ENCODE measurements at regions not wholly inside any gene's neighbourhood (a gene's known extent, or its start where the extent isn't known, plus 50 kb on each side); places are given as distances from the start of the nearest gene placed in this dataset.

DNA sequence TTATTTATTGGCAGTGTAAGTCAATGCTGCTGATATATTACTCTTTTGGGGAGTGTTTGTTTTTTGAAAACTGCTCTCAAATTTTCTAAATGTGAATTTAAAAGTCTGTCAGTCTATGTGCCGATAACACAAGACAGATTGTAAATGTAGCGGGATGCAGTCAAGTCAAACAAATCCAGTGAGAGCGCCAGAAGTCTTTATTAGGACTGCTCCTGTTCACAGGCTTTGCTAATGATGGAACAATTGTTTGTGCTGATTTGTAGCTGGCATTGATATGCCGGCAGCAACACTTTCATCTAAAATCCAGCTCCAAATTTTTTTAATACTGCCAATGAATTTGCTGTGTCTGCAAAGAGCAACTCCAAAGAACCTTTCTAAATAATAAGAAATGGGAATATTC, 78.7 kb upstream of the TET2 start:
- TF ChIP-seq ZFP3 (CRISPR knock-in tag; IDR thresholded peaks at IDR 0.05) (no peak), ARNTL (CRISPR knock-in tag; IDR thresholded peaks at IDR 0.05; ENCODE audit: borderline replicate concordance, low read depth) (no peak), TCF4 (CRISPR knock-in tag; IDR thresholded peaks at IDR 0.05; ENCODE audit: borderline replicate concordance) (no peak), PPARA (CRISPR knock-in tag; IDR thresholded peaks at IDR 0.05; ENCODE audit: borderline replicate concordance) (no peak), ZFP30 (CRISPR knock-in tag; IDR thresholded peaks at IDR 0.05) (no peak)
- TF ChIP-seq, protein P1, sequence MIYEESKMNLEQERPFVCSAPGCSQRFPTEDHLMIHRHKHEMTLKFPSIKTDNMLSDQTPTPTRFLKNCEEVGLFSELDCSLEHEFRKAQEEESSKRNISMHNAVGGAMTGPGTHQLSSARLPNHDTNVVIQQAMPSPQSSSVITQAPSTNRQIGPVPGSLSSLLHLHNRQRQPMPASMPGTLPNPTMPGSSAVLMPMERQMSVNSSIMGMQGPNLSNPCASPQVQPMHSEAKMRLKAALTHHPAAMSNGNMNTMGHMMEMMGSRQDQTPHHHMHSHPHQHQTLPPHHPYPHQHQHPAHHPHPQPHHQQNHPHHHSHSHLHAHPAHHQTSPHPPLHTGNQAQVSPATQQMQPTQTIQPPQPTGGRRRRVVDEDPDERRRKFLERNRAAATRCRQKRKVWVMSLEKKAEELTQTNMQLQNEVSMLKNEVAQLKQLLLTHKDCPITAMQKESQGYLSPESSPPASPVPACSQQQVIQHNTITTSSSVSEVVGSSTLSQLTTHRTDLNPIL (CRISPR knock-in tag; IDR thresholded peaks at IDR 0.05; ENCODE audit: low read depth): no peak
- TF ChIP-seq, protein P2, sequence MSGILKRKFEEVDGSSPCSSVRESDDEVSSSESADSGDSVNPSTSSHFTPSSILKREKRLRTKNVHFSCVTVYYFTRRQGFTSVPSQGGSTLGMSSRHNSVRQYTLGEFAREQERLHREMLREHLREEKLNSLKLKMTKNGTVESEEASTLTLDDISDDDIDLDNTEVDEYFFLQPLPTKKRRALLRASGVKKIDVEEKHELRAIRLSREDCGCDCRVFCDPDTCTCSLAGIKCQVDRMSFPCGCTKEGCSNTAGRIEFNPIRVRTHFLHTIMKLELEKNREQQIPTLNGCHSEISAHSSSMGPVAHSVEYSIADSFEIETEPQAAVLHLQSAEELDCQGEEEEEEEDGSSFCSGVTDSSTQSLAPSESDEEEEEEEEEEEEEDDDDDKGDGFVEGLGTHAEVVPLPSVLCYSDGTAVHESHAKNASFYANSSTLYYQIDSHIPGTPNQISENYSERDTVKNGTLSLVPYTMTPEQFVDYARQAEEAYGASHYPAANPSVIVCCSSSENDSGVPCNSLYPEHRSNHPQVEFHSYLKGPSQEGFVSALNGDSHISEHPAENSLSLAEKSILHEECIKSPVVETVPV (CRISPR knock-in tag; IDR thresholded peaks at IDR 0.05): no peak

All from SK-N-SH treated with all-trans-retinoic acid at 6 μM for 48 hours (cell line).